Activated CD8-positive, alpha-beta memory T cell treated with anti-CD3 and anti-CD28 coated beads for 48 hours (primary cell): ENCODE measurements at regions not wholly inside any gene's neighbourhood (a gene's known extent, or its start where the extent isn't known, plus 50 kb on each side); places are given as distances from the start of the nearest gene placed in this dataset.
"Not testable (repeated sequence)": the region's sequence is repeated elsewhere in the genome, so short reads cannot be mapped to it uniquely, and the experiment has no call there.

Experiments
- DNase-seq, 3 experiments: peaks; one replicate each; pipeline ENCODE4 v3.0.0-alpha.2; 2020; ENCODE audit warnings: low read depth in 2 of 3, low spot score in 2 of 3

DNA sequence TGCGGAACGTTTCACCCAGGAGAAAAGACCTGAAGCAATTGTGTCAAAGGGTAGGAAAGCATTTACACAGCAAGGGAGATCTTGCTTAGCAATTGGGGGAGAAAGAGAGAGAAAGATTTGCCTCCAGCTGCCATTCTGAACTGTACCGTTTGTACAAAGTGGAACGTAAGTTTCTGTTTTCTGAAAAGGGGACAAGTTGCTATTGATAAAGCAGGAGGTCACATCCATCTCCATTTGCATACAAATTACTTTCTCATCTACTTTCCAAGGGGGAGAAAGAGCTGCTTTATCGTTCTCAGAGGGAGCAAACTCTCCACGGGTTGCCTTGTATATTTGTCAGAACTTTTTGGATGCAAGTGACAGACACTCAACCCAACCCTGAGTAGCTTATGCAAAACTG, 92.0 kb upstream of the CARD11 start:
- no peak for DNase-seq

DNA sequence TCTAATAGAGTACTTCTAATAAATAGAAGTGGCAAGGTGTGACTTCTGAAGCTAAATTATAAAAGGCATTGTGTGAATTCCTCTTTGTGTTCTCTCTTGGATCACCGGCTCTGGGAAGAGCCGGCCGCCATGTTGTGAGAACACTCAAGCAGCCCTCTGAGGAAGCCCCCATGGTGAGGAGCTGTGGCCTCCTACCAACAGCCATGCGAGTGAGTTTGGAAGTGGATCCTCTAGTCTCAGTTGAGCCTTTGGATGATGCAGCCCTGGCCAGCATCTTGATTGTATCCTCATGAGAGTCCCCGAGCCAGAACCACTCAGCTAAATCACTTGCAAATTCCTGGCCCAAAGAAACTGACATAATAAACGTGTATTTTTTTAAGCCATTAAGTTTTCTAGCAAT, 94.5 kb upstream of the CARD11 start:
- no peak for DNase-seq

DNA sequence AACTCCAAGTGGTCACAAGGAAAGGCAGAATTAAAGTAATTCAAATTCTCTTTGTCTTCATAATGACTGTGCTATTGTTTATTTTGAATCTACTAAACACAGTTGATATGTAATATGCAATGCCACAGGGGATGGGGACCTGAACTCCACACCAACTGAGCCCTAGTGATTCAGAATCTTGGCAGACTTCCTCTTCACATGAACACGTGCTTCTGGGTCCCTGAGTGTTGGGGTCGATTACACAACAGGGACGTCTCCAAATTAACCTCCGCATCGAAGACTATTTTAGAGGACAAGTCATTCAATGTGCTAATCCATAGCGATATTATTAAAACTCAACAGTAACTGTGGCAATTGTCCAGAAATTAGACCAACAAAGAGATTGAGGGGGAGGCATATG, 95.3 kb upstream of the CARD11 start:
- DNase-seq = no peak

DNA sequence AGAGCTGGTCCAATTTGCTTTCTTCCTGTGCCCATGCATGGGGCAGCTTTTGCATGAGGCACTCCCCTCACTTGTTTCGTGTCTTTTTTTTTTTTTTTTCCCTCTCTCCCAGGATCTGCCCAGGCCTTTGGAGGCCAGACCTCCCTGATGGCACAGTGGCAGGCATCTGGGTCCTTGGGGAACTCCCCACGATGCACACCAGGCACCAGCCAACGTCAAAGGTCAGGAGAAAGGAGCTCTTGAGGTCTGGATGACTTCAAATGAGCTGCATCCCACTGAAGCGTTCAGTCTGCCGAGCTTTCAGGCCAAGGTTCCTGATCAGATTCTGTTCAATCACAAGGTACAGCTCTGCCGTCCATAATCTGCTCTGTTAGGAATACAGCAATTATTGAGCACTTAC, 97.2 kb upstream of the CARD11 start:
- DNase-seq = no peak

DNA sequence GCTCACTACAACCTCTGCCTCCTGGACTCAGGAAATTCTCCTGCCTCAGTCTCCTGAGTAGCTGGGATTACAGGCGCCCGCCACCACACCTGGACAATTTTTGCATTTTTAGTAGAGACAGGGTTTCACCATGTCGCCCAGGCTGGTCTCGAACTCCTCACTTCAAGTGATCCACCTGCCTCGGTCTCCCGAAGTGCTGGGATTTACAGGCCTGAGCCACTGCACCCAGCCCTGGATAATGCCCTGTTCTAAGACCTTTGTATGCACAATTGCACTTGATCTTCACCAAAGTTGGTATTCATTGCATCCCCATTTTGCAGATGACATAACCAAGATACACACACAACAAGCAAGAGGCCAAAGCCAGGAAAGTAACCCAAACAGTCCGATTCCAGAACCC, 97.7 kb upstream of the CARD11 start:
- DNase-seq = no peak

DNA sequence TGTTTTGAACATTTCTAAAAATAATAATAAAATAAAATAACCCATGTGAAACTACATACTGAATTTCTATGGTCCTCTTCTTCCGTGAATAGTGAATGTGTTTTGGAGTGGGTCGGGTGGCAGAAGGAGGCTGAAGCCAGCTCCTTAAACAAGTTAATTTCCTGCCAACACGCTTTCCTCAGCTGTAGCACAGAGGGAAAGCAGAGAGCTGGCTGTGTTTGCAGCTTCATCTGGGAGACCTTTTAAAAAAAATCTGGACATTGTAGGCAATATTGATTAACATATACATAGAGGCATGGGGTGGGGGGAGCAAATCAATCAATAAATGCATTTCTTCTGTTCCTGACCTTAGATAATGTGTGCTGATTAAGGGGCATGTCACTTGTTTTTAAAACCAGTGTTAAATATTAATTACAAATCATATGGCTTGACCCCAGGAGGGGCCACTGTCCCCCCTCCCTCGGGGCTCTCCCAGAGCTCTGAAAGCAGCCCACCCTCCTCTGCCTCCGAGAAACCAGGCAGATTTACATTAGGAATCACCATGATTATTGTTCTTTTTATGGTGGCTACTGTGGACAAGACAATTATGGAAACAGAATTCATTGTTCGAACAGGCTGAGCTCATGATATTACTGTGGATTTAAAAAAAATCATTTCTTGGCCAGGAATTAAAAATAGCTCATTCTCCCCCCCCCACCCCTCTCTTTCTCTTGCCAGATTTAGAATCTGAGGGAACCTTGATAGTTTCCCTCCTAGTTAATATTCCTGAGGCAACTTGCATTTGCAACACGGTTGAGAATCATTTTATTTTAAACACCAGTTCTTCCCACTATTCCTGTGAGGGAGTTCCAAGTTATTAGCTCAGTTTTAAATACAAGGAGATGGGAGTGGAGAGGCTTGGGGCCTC, 100.5 kb upstream of the CARD11 start:
- DNase-seq = no peak

DNA sequence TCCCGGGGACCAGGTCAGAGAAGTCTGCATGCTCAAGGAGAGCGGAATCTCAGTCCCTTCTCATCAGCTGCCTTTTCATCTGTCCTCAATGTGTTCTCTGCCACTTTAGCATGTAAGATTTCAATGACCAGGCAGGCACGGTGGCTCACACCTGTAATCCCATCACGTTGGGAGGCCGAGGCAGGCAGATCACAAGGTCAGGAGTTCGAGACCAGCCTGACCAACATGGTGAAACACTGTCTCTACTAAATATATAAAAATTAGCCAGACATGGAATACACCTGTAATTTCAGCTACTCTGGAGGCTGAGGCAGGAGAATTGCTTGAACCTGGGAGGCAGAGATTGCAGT, 101.1 kb upstream of the CARD11 start:
- not testable (repeated sequence) for DNase-seq

DNA sequence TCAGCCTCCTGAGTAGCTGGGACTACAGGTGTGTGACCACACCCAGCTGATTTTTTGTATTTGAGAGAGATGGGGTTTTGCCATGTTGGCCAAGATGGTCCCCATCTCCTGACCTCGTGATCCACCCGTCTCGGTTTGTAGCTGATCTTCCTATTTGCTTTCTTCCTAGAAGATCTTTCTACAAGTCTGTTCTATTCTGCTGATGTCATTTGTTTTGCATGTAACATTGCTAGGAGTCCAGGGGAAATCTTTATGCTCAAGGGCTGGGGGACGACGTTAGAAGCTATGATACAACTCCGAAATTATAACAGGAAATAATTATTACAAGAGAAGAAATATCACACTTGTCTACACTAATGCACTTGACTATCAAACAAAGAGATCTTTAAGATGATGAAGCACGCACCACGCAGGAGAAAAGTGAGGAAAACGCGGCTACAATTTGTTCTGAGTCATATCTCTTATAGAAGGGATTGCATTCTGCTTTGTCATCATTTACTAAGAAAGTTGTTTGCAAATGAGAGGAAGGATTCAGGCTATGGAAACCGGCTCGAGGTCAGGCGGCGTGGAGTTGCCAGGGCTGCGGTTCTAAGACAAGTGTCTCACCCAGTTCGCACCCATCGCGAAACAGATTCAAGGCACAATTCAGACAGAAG, 103.0 kb upstream of the CARD11 start:
- no peak for DNase-seq

DNA sequence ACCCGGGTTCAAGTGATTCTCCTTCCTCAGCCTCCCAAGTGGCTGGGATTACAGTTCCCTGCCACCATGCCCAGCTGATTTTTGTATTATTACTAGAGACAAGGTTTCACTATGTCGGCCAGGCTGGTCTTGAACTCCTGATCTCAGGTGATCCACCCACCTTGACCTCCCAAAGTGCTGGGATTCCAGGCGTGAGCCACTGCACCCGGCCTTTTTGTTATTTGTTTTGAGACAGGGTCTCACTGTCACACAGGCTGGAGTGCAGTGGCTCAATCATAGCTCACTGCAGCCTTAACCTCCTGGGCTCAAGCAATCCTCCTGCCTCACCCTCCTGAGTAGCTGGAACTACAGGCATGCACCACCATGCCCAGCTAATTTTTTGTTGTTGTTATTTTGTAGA, 104.8 kb upstream of the CARD11 start:
- DNase-seq = not testable (repeated sequence)

DNA sequence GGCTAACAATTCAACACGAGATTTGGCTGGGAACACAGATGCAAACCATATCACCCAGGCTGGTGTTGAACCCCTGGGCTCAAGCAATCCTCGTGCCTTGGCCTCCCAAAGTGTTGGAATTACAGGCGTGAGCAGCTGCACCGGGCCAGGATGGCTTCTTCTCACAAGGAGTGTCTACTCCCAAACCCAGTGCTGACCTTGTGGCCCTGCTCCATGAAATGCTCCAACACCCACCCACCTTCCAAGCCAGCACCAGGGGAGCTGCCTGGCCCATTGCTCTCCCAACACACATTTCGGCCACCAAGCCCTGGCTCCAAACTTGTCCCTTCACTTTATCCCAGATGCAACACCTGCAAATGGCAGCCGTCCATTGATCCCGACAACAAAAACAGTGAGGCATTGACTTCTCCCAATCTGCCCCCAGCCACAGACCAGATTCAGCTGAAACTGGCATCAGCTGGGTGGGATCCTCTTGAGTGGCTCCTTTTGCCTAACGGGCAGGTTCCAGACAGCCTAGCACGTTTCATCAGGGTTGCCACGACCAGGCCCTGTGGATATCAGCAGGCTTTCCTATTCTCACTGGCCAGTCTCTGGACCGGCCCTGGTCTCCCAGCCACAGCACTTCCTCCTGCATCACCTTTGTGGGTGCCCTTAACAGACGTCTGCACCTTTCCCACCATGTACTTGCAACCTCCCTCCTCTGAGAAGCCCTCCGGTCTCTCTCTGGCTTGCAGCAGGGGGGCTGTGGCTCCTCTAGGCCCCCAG, 105.7 kb upstream of the CARD11 start:
- no peak for DNase-seq

DNA sequence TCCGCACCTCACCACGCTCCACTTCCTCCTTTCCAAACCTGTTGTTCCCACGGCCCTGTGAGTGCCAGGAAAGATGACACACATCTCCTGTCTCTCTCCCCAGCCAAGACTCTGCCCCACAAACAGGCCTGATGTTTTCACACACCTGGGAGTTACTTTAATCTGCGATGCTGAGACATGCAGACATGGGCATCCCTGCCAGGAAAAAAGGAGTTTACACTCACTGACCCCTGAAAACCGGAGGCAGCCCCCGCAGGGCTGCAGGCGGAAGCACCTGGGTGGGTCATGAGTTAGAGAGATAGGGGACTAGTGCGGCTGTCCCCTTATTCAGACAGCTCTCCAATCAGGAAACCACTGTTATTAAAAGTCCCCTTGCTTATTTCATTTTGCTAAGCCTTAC, 106.4 kb upstream of the CARD11 start:
- DNase-seq = no peak

DNA sequence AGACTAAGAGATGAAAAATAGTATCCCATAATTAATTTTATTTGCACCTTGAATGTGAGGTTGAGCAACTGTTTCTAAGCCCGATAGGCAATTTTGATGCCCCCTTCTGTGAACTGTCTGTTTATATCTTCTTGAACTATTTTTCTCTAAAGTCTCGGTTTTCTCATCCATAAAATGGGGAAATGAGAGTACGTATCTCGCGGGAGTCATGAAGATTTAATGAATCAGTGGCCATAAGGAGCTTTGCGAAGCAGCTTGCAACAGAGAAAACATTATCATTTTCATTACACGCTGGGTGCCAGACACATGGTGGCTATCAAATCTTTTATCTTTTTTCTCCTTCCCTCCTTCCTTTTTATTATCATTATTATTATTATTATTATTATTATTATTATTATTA, 108.1 kb upstream of the CARD11 start:
- no peak for DNase-seq

DNA sequence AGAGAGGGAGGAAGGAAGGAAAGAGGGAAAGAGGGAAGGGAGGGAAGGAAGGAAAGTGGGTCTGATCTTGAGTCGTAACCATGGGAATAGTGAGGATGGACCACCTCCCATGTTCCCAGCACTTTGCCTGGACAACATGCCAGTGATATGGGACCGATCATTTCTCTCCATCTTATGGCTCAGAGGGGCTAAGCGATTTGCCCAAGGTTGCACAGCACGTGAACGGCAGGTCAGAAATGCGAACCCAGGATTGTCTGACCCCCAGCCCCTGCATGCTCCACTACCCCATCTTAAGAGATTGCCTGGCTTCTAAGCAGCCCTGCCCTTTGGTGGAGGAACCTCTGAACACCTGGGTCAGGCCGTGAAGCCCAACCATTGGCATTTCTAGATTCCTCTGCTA, 109.0 kb upstream of the CARD11 start:
- DNase-seq = no peak

DNA sequence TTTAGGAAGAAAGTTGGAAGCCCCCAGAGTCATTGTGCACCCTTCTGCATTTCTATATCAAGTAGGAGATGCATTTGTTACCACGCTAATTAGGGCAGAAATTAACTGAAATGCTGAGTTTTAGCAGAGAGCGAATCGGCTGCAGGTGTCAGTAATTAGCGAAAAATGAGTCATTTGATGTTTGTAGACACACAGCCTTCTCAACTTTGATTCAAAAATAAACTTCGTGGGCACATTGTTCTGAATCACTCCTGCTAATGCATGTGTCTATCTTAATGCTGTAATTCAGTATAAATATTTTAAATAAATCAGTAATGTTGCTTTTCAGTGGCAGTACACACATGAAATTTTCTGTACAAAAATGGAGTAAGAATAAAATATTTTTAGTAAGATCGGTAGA, 109.5 kb upstream of the CARD11 start:
- DNase-seq = no peak

DNA sequence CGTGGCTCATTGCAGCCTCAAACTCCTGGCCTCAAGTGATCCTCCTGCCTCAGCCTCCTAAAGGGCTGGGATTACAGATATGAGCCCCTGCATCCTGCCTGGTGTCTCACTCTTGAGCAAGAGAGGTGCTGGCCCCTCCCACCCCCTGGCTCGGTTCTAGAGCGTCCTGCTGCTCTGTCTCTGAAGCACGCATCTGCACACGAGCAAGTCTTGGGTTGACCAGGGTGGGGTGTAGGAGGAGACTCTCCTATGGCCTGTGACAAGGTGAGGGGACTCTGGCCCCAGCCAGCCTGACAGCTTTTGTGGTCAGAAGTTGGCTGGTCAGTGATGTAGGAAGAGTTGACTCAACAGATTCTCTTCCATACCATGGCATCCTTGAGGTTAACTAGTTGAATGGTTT, 110.7 kb upstream of the CARD11 start:
- no peak for DNase-seq

DNA sequence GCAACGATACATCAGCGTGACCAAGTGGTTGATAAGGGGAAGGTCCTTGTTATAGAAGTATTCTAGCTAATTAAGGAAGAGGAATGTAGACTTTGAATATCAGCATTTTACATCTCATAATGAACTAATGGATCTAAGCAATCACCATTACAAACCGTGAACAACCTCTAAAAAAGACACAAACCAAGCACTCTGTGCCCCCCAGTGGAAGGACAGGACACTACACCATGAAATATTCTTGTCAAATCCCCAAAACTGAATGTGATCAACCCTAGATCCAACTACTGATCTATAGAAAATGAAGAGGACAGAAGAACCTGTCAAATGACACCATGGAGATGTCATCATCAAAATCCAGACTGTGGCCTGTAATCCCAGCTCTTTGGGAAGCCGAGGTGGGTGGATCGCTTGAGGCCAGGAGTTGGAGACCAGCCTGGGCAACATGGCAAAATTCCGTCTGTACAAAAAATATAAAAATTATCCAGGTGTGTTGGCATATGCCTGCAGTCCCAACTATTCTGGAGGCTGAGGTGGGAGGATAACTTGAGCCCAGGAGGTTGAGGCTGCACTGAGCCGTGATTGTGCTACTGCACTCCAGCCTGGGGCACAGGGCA, 111.3 kb upstream of the CARD11 start:
- peak in 1 of 3 experiments; percentile 19 for DNase-seq

DNA sequence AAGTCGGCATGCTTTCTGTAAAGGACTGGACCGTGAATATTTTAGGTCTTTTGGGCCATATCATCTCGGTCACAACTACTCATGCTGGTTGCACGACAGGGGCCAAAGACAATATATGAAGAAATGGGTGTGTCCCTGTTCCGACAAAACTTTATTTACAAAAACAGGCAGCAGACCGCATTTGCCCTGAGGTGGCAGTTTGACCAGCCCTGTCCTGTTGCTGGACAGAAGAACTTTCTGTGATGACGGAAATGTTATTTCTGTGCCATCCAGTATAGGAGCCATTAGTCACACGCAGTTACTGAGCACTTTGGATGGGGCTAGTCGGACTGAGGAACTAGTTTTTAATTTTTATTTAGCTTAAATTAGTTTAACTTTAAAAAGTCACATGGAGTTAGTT, 112.8 kb upstream of the CARD11 start:
- DNase-seq = no peak

DNA sequence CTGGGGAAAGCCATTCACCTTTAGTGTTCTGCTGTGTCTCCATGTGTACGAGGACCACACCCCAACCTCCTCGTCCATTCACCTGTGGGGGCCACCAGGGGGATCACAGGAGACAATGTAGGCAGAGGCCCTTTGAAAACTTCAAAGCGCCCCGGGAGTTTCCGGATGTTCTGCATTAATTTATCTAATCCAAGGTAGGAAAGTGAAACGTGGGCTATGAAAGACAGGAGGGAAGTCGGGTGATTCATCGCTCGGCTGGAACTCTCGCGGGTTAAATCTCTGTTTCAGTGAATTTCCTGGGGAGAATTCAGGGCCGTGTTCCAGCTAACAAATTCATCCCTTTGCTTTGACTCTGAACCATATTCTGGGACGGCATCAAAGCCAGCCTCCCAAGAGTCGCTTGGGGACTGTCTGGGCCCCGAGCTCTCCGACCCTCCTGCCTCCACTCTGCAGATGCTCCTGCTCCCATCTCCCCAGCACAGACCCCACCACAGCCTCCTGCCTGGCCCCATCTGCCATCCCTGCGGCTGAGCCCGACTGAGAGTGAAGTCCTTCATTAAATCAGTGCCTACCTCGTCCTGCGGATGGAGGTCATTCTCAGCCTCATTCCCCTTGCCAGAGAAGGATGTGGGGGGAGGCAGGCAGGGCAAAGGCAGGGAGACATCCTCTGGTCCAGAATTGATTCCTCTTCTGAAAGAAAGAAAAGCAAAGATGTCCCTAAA, 114.1 kb upstream of the CARD11 start:
- DNase-seq = no peak

DNA sequence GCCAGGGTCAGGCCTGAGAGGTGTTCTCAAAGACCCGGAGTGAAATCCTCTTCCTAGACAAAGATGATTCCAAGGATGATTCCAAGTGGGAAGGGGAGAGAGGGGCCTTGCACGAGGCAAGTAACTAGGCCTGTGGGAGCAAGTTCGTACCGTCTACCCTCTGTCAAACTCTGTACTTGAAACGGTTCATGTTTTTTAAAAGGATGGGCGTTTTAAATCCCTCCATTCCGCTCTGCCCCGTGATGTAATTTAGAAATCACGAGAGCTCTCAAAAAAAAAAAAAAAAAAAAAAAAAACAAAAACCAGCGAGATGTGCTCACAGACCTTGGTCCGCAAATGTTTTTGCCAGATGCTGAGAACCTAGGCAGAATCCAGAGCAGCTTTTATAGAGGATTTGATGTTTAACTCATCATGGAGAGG, 114.7 kb upstream of the CARD11 start:
- DNase-seq = no peak

DNA sequence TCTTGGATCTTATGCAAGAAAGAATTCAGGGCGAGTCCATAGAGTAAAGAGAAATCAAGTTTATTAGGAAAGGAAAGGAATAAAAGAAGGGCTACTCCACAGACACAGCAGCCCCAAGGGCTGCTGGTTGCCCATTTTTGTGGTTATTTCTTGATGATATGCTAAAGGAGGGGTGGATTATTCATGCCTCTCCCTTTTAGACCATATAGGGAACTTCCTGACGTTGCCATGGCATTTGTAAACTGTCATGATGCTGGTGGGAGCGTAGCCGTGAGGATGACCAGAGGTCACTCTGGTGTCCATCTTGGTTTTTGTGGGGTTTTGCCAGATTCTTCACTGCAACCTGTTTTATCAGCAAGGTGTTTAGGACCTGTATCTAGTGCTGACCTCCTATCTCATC, 115.4 kb upstream of the CARD11 start:
- no peak for DNase-seq

DNA sequence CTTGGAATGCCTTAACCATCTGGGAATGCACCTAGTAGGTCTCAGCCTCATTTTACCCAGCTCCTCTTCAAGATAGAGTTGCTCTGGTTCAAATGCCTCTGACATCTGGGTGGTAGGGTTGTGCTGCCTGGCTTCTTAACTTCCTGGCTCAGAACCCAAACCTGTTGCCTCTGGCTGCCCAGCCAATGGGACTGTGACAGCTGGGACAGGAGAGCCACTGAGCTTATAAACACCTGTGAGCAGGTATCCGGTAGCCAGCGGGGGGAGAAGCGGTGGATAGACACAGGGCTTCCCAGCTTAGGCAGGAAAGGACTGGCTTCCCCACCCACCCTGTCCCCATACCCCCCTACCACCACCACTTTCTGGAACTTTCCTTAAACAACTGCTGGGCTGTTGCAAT, 115.8 kb upstream of the CARD11 start:
- no peak for DNase-seq
